ENCODE measurements at regions not wholly inside any gene's neighbourhood (a gene's known extent, or its start where the extent isn't known, plus 50 kb on each side); places are given as distances from the start of the nearest gene placed in this dataset.

GRCh38 chr2:107086497-107086896 is 200.5 kb upstream of the ST6GAL2 start:
- TF ChIP-seq CTCF (IDR thresholded peaks at IDR 0.05 in 4 of 5, conservative IDR thresholded peaks at IDR 0.05 in 1 of 5) (no peak), POLR2A (IDR thresholded peaks at IDR 0.05) (no peak)

All from gastrocnemius medialis (tissue), 4 donors.